SIG-M5 treated with dmso at 0.1 percent for 504 hours (cell line): ENCODE measurements at regions not wholly inside any gene's neighbourhood (a gene's known extent, or its start where the extent isn't known, plus 50 kb on each side); places are given as distances from the start of the nearest gene placed in this dataset.
"Not testable (repeated sequence)": the region's sequence is repeated elsewhere in the genome, so short reads cannot be mapped to it uniquely, and the experiment has no call there.

Experiments used
- DNase-seq: peaks from one replicate; lab custom pipeline; 2025; ENCODE audit not compliant: unreplicated experiment; lab: John Stamatoyannopoulos, UW

- DNase-seq, result no peak
Observed at GRCh38 chr6:50330963-50331362, 281.2 kb upstream of the DEFB112 start.

GRCh38 chr6:50333696-50334095 lies 284.0 kb upstream of the DEFB112 start:
- DNase-seq, result no peak

GRCh38 chr6:50337532-50338122 lies 287.9 kb upstream of the DEFB112 start:
- no peak for DNase-seq

- no peak for DNase-seq
Observed at GRCh38 chr6:50353603-50354002, 303.9 kb upstream of the DEFB112 start.

GRCh38 chr6:50358113-50358512 lies 308.4 kb upstream of the DEFB112 start:
- DNase-seq, result no peak

- no peak for DNase-seq
Observed at GRCh38 chr6:50361641-50362331, 312.1 kb upstream of the DEFB112 start.

GRCh38 chr6:50362706-50363105 lies 313.0 kb upstream of the DEFB112 start:
- DNase-seq, result no peak

- no peak for DNase-seq
Observed at GRCh38 chr6:50369996-50370395, 320.3 kb upstream of the DEFB112 start.

- no peak for DNase-seq
Observed at GRCh38 chr6:50380406-50381098, 330.8 kb upstream of the DEFB112 start.

GRCh38 chr6:50381099-50381415 lies 331.3 kb upstream of the DEFB112 start:
- DNase-seq, result no peak

GRCh38 chr6:50390416-50390815 lies 322.9 kb upstream of the TFAP2D start:
- no peak for DNase-seq

- DNase-seq, result not testable (repeated sequence)
Observed at GRCh38 chr6:50394139-50394538, 319.2 kb upstream of the TFAP2D start.

GRCh38 chr6:50404643-50405042 lies 308.7 kb upstream of the TFAP2D start:
- DNase-seq, result no peak

- no peak for DNase-seq
Observed at GRCh38 chr6:50410579-50410978, 302.7 kb upstream of the TFAP2D start.

- not testable (repeated sequence) for DNase-seq
Observed at GRCh38 chr6:50421041-50421440, 292.3 kb upstream of the TFAP2D start.

- no peak for DNase-seq
Observed at GRCh38 chr6:50427267-50427666, 286.1 kb upstream of the TFAP2D start.

GRCh38 chr6:50437901-50438300 lies 275.4 kb upstream of the TFAP2D start:
- DNase-seq, result no peak

GRCh38 chr6:50442531-50443040 lies 270.7 kb upstream of the TFAP2D start:
- no peak for DNase-seq

- DNase-seq, result no peak
Observed at GRCh38 chr6:50443144-50443543, 270.2 kb upstream of the TFAP2D start.

- DNase-seq, result no peak
Observed at GRCh38 chr6:50449128-50449527, 264.2 kb upstream of the TFAP2D start.

- DNase-seq, result no peak
Observed at GRCh38 chr6:50451826-50452400, 261.4 kb upstream of the TFAP2D start.

- no peak for DNase-seq
Observed at GRCh38 chr6:50455029-50455428, 258.3 kb upstream of the TFAP2D start.
